Common myeloid progenitor, CD34-positive (primary cell): ENCODE measurements at regions not wholly inside any gene's neighbourhood (a gene's known extent, or its start where the extent isn't known, plus 50 kb on each side); places are given as distances from the start of the nearest gene placed in this dataset.

Source experiments
- CTCF ChIA-PET: fragments of 350-600 bp; sonication (Branson Sonifier 250); formaldehyde crosslinking; loops from one replicate; lab custom pipeline; 2021; ENCODE audit warnings: antibody characterized with exemption; lab: Charles Lee
- POLR2A ChIA-PET: fragments of 350-600 bp; sonication (Branson Sonifier 250); formaldehyde crosslinking; loops from one replicate; lab custom pipeline; 2021; ENCODE audit warnings: antibody characterized with exemption; lab: Charles Lee
- DNase-seq, 3 donors: peaks; one replicate each; pipeline versions ENCODE4 v3.0.0 to v3.0.0-alpha.2; 2013
- H3K27ac ChIP-seq, 2 experiments: 1 replicate in 1 of 2; 2 replicates in 1 of 2; pipeline ENCODE4 v1.7.0; 2013; ENCODE audit warnings: inconsistent platforms in 2 of 2, low read length in 2 of 2, mild to moderate bottlenecking in 2 of 2, low read depth in 1 of 2, moderate library complexity in 1 of 2; ENCODE audit not compliant: severe bottlenecking in 2 of 2, insufficient read depth in 1 of 2, poor library complexity in 1 of 2
- H3K27me3 ChIP-seq, 5 experiments: replicated peaks in 2 of 5; 1 replicate in 3 of 5; 2 replicates in 2 of 5; pipeline versions ENCODE4 v1.6.1 to v1.7.0; 2013; ENCODE audit warnings: low read length in 4 of 5, mild to moderate bottlenecking in 2 of 5, moderate library complexity in 2 of 5, inconsistent platforms in 1 of 5; ENCODE audit not compliant: insufficient read depth in 5 of 5, control insufficient read depth in 4 of 5
- H3K36me3 ChIP-seq, 4 experiments: 1 replicate in 2 of 4; 2 replicates in 2 of 4; pipeline versions ENCODE4 v1.6.1 to v1.7.0; 2013; ENCODE audit warnings: low read length in 3 of 4, control low read depth in 1 of 4, mild to moderate bottlenecking in 1 of 4; ENCODE audit not compliant: control insufficient read depth in 4 of 4, insufficient read depth in 4 of 4
- H3K4me1 ChIP-seq, 4 experiments: 1 replicate in 3 of 4; 2 replicates in 1 of 4; pipeline versions ENCODE4 v1.6.1 to v1.7.1; 2013; ENCODE audit warnings: low read length in 3 of 4, mild to moderate bottlenecking in 3 of 4, control low read depth in 1 of 4, inconsistent platforms in 1 of 4, moderate library complexity in 1 of 4; ENCODE audit not compliant: control insufficient read depth in 4 of 4, insufficient read depth in 4 of 4; ENCODE audit errors: control extremely low read depth in 1 of 4
- H3K4me3 ChIP-seq, 7 experiments: 1 replicate in 4 of 7; 2 replicates in 3 of 7; pipeline versions ENCODE4 v1.5.1 to v1.7.0; 2013; ENCODE audit warnings: mild to moderate bottlenecking in 7 of 7, low read length in 6 of 7, moderate library complexity in 6 of 7, inconsistent platforms in 2 of 7, low read depth in 2 of 7, control low read depth in 1 of 7; ENCODE audit not compliant: insufficient read depth in 4 of 7, control insufficient read depth in 1 of 7; ENCODE audit errors: extremely low read depth in 1 of 7
- H3K9me3 ChIP-seq, 5 experiments: 1 replicate in 4 of 5; 2 replicates in 1 of 5; pipeline versions ENCODE4 v1.6.1 to v1.7.1; 2013; ENCODE audit warnings: low read length in 4 of 5, mild to moderate bottlenecking in 2 of 5, inconsistent platforms in 1 of 5, low read depth in 1 of 5, moderate library complexity in 1 of 5; ENCODE audit not compliant: control insufficient read depth in 4 of 5, insufficient read depth in 2 of 5; ENCODE audit errors: control extremely low read depth in 1 of 5
- WGBS: methylation state at CpG from one replicate; pipeline ENCODE4 v1.1.5; 2013; ENCODE audit not compliant: insufficient coverage; 5-methylcytosine and 5-hydroxymethylcytosine counted together

DNA sequence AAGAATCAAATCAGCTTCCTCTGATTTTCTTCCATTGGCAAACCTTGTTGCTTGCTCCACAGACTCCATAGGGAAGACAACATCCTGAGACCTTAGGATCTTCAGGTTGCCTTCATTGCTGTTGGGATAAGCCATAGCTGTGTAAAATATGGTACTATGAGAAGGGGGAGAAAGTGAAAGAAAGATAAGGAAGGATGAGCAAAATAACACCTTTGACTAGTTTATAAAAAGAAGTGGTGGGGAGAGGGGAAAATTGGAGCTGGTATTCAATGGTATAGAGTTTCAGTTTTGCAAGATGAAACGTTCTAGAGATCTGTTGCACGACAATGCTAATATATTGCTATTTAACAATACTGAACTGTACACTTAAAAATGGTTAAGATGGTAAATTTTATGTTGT is 180.4 kb upstream of the PHYHIPL start:
- POLR2A ChIA-PET = no interaction called here
- Histone ChIP-seq H3K4me1 (no peaks in the 10 kb centered on the region), H3K36me3 (no peaks in the 10 kb centered on the region), H3K4me3 (no peak overlapping the region), H3K9me3 (no peaks in the 10 kb centered on the region), H3K27me3 (no peaks in the 10 kb centered on the region), H3K27ac (no peak overlapping the region)
- WGBS = no CpG with 5 or more reads among the region's 2 CpGs
- CTCF ChIA-PET = no interaction called here
- DNase-seq = no peak

DNA sequence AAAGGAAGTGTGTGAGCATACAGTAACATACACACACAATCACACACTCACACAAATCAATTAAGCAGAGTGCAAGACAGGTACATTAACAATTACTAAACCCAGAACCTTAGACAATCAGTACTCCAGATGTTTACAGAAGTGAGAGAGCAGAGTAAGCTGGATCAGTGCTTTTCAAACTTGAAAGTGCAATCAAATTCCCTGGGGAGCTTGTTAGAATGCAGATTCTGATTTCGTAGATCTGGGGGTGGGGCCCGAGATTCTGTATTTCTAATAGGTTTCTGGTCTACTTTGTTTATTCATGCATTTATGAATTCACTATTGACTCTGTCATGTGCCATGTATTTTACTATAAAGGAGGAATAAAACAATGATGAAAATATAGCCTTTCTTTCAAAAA is 179.6 kb upstream of the PHYHIPL start:
- 83% methylated on average over 1 of the region's 2 CpGs for WGBS

DNA sequence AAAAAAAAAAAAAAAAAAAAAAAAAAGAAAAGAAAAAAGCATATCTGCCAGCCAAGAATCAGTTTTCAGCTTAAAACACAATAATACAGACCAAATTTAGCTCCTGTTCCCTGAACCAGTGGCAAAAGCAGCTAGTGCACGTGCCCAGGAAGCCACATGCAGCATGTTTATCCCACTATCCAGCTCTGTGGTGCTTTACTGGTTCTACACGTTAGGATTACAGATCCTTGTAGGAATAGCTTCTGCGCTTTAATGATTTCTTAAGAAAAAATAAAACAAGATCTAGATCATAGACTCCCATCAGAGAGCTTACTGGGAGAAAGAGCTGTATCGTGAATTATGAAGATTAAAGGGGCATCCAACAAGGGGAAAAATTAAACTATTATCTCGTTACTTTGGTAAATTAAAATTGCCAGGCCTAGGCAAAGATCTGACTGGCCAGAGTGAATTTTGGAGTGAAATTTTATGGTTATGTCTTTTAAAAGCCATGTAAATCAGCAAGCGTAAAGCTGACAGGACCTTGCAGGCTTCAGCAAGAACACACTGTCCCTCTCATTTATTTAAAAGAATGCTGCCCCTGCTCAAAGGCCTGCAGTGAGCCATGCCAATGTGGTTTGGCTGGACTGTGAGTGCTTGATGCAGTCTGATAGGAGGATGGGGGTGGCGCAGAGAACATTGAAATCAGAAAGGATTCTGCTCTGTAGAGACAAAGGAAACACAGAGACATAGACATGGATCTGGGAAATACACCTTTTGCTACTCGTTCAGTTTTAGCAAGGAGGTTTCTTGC is 177.3 kb upstream of the PHYHIPL start:
- 93% methylated on average over 5 of the region's 8 CpGs for WGBS
- Histone ChIP-seq H3K27me3 (no peaks in the 10 kb centered on the region), H3K27ac (no peak overlapping the region), H3K9me3 (no peaks in the 10 kb centered on the region), H3K4me3 (no peak overlapping the region), H3K36me3 (no peaks in the 10 kb centered on the region), H3K4me1 (no peaks in the 10 kb centered on the region)
- POLR2A ChIA-PET = no interaction called here
- CTCF ChIA-PET = no interaction called here
- DNase-seq = no peak

More for the DNA sequence above, 179.6 kb upstream of the PHYHIPL start:
- no peaks in the 10 kb centered on the region for H3K9me3 ChIP-seq
- H3K27ac ChIP-seq = no peak overlapping the region
- H3K4me1 ChIP-seq = no peaks in the 10 kb centered on the region
- H3K36me3 ChIP-seq = no peaks in the 10 kb centered on the region
- ChIA-PET CTCF (no interaction called here), POLR2A (no interaction called here)
- no peak for DNase-seq
- no peak overlapping the region for H3K4me3 ChIP-seq
- no peaks in the 10 kb centered on the region for H3K27me3 ChIP-seq

- Histone ChIP-seq H3K9me3 (no peaks in the 10 kb centered on the region), H3K27ac (no peak overlapping the region), H3K4me1 (no peaks in the 10 kb centered on the region), H3K27me3 (no peaks in the 10 kb centered on the region), H3K4me3 (no peak overlapping the region), H3K36me3 (no peaks in the 10 kb centered on the region)
- DNase-seq = no peak
- POLR2A ChIA-PET = no interaction called here
- no CpG with 5 or more reads among the region's 1 CpG for WGBS
- CTCF ChIA-PET = no interaction called here
These were observed 176.1 kb upstream of the PHYHIPL start for GRCh38 chr10:59000162-59000825.

DNA sequence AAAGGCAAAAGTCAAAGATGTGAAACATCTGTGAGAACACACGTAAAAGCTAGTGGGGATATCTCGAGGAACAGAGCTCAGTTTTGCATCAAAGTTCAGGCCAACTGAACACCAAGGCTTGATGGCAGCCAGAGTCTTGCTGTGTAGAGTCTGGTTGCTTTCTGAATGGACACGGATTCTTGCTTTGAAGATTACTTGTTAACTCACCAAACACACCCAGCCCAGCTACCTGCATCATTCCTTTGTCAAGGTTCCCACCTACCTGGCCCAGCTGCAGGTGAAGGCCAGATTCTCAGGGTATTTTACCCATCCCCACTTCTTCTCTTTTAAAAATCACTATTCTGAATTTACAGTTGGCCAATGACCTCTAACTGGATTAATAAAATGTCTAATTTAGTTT is 174.4 kb upstream of the PHYHIPL start:
- WGBS = 80% methylated on average over 2 of the region's 3 CpGs
- POLR2A ChIA-PET = no interaction called here
- Histone ChIP-seq H3K9me3 (no peaks in the 10 kb centered on the region), H3K27me3 (no peaks in the 10 kb centered on the region), H3K4me3 (no peak overlapping the region), H3K36me3 (no peaks in the 10 kb centered on the region), H3K4me1 (no peaks in the 10 kb centered on the region), H3K27ac (no peak overlapping the region)
- CTCF ChIA-PET = interaction anchor here (0.6 kb wide), 1 partner anchor 14 kb away, joined by 3 read pairs; no protein-coding TSS in a partner anchor
- no peak for DNase-seq

DNA sequence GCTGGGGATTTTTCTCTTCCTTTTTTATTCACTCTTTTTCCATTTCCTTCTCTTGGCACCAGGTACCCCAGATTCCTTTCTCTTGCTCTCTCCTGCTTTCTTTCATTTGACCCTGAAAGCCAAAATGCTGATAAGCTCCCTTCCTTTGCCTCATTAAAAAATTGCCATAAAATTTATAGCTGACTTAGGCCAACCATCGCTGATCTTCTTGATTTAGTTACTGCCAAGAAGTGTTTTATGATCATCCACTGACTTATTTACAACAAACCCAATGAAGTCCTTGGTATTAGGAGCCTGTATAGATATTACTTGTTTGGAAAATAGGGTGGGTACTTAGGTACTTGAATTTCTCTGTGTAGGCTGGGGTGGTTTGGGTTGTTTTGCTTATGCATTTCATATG is 173.2 kb upstream of the PHYHIPL start:
- DNase-seq = no peak
- POLR2A ChIA-PET = no interaction called here
- Histone ChIP-seq H3K36me3 (no peaks in the 10 kb centered on the region), H3K27me3 (no peaks in the 10 kb centered on the region), H3K4me1 (no peaks in the 10 kb centered on the region), H3K9me3 (no peaks in the 10 kb centered on the region), H3K4me3 (no peak overlapping the region), H3K27ac (no peak overlapping the region)
- CTCF ChIA-PET = no interaction called here
- no CpG with 5 or more reads among the region's 1 CpG for WGBS

DNA sequence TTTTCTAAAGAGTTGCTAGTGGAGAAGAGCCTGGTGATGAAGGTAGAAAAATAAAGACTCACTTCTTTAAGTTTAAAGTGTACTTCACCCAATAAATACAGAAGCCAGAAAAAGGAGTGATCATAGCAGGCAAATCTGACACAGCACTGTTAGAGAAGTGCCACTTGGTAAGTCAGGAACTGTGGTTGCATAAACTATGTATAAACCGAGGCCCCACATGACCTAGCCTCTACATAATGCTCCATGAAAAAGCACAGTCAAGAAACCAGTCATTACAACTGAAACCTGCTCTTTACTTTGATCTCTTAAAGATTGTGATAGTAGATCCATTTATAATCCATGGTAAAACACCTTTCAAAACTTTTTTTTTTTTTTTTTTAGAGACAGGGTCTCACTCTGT is 172.1 kb upstream of the PHYHIPL start:
- Histone ChIP-seq H3K4me3 (no peak overlapping the region), H3K27me3 (no peaks in the 10 kb centered on the region), H3K27ac (no peak overlapping the region), H3K9me3 (no peaks in the 10 kb centered on the region), H3K4me1 (no peaks in the 10 kb centered on the region), H3K36me3 (no peaks in the 10 kb centered on the region)
- WGBS = no CpG with 5 or more reads among the region's 1 CpG
- POLR2A ChIA-PET = no interaction called here
- DNase-seq = no peak
- CTCF ChIA-PET = interaction anchor here (1.0 kb wide), 1 partner anchor 9 kb away, joined by 3 read pairs; no protein-coding TSS in a partner anchor
